Non-pigmented ciliary epithelial cell (primary cell): ENCODE measurements at regions not wholly inside any gene's neighbourhood (a gene's known extent, or its start where the extent isn't known, plus 50 kb on each side); places are given as distances from the start of the nearest gene placed in this dataset.
A peak's percentile ranks its signal among the peaks of the same experiment; 100 is the strongest.
"Not testable (repeated sequence)": the region's sequence is repeated elsewhere in the genome, so short reads cannot be mapped to it uniquely, and the experiment has no call there.

Experiments used
- DNase-seq: peaks from one replicate; pipeline ENCODE4 v3.0.0-alpha.2; 2010; ENCODE audit warnings: low read depth

GRCh38 chr6:125431971-125432370 lies 130.2 kb upstream of the HDDC2 start:
- no peak for DNase-seq

- no peak for DNase-seq
These were observed 131.2 kb upstream of the HDDC2 start for GRCh38 chr6:125432963-125433362.

GRCh38 chr6:125434760-125435159 lies 133.0 kb upstream of the HDDC2 start:
- no peak for DNase-seq

GRCh38 chr6:125439512-125439911 lies 137.7 kb upstream of the HDDC2 start:
- DNase-seq: no peak

GRCh38 chr6:125444006-125444923 lies 142.5 kb upstream of the HDDC2 start:
- no peak for DNase-seq

- DNase-seq: no peak
These were observed 143.3 kb upstream of the HDDC2 start for GRCh38 chr6:125445054-125445453.

GRCh38 chr6:125446011-125446410 lies 144.2 kb upstream of the HDDC2 start:
- no peak for DNase-seq

- no peak for DNase-seq
These were observed 150.0 kb upstream of the HDDC2 start for GRCh38 chr6:125451750-125452149.

GRCh38 chr6:125453516-125453915 lies 151.7 kb upstream of the HDDC2 start:
- DNase-seq: no peak

GRCh38 chr6:125454351-125454750 lies 152.6 kb upstream of the HDDC2 start:
- DNase-seq: no peak

- DNase-seq: not testable (repeated sequence)
These were observed 156.7 kb upstream of the HDDC2 start for GRCh38 chr6:125458493-125458892.

- DNase-seq: not testable (repeated sequence)
These were observed 163.6 kb upstream of the HDDC2 start for GRCh38 chr6:125465332-125465731.

- DNase-seq: no peak
These were observed 168.1 kb upstream of the HDDC2 start for GRCh38 chr6:125469915-125470314.

GRCh38 chr6:125471667-125472066 lies 169.9 kb upstream of the HDDC2 start:
- no peak for DNase-seq

- DNase-seq: no peak
These were observed 172.3 kb upstream of the HDDC2 start for GRCh38 chr6:125474061-125474460.

- peak; percentile 23 for DNase-seq
These were observed 175.4 kb upstream of the HDDC2 start for GRCh38 chr6:125477156-125477555.

GRCh38 chr6:125477844-125478243 lies 176.1 kb upstream of the HDDC2 start:
- DNase-seq: no peak

- DNase-seq: no peak
These were observed 178.4 kb upstream of the HDDC2 start for GRCh38 chr6:125480146-125480545.

- no peak for DNase-seq
These were observed 178.8 kb upstream of the HDDC2 start for GRCh38 chr6:125480571-125480970.

- no peak for DNase-seq
These were observed 179.3 kb upstream of the HDDC2 start for GRCh38 chr6:125481056-125481455.

GRCh38 chr6:125485757-125486156 lies 184.0 kb upstream of the HDDC2 start:
- no peak for DNase-seq

GRCh38 chr6:125486881-125487280 lies 185.1 kb upstream of the HDDC2 start:
- DNase-seq: no peak

GRCh38 chr6:125489579-125490285 lies 188.0 kb upstream of the HDDC2 start:
- DNase-seq: no peak
